Endometrium (tissue), 2 donors: ENCODE measurements at regions not wholly inside any gene's neighbourhood (a gene's known extent, or its start where the extent isn't known, plus 50 kb on each side); places are given as distances from the start of the nearest gene placed in this dataset.

Experiments used
- FAIRE-seq: peaks from 2 replicates; lab custom pipeline; 2012; peaks lifted over from hg19 to GRCh38; lab: Jason Lieb, UNC
- donor health status: control.
- donor health status: control.

GRCh38 chr17:15039366-15039765 is 225.8 kb downstream of the PMP22 start:
- FAIRE-seq, result no peak

GRCh38 chr17:15038656-15039055 is 226.5 kb downstream of the PMP22 start:
- no peak for FAIRE-seq

GRCh38 chr17:15036238-15036637 is 228.9 kb downstream of the PMP22 start:
- FAIRE-seq, result no peak

GRCh38 chr17:15031975-15032374 is 233.2 kb downstream of the PMP22 start:
- no peak for FAIRE-seq

GRCh38 chr17:15029469-15029868 is 235.7 kb downstream of the PMP22 start:
- FAIRE-seq, result no peak

- FAIRE-seq, result no peak
These were observed 237.3 kb downstream of the PMP22 start for GRCh38 chr17:15027853-15028252.

GRCh38 chr17:15026088-15026487 is 239.0 kb downstream of the PMP22 start:
- no peak for FAIRE-seq

- no peak for FAIRE-seq
These were observed 241.4 kb downstream of the PMP22 start for GRCh38 chr17:15023589-15024336.

- FAIRE-seq, result no peak
These were observed 246.0 kb downstream of the PMP22 start for GRCh38 chr17:15019158-15019557.

GRCh38 chr17:15012351-15012980 is 252.7 kb downstream of the PMP22 start:
- FAIRE-seq, result no peak

- FAIRE-seq, result no peak
These were observed 256.0 kb downstream of the PMP22 start for GRCh38 chr17:15009087-15009486.

GRCh38 chr17:15007147-15007553 is 258.0 kb downstream of the PMP22 start:
- no peak for FAIRE-seq

- no peak for FAIRE-seq
These were observed 258.6 kb downstream of the PMP22 start for GRCh38 chr17:15006421-15007128.

- FAIRE-seq, result no peak
These were observed 264.5 kb downstream of the PMP22 start for GRCh38 chr17:15000661-15001060.

GRCh38 chr17:14997290-14997689 is 267.8 kb downstream of the PMP22 start:
- FAIRE-seq, result no peak

GRCh38 chr17:14986127-14986526 is 279.0 kb downstream of the PMP22 start:
- no peak for FAIRE-seq

GRCh38 chr17:14972844-14973243 is 292.3 kb downstream of the PMP22 start:
- FAIRE-seq, result no peak

- FAIRE-seq, result no peak
These were observed 294.1 kb downstream of the PMP22 start for GRCh38 chr17:14971054-14971453.

- no peak for FAIRE-seq
These were observed 305.9 kb downstream of the PMP22 start for GRCh38 chr17:14959106-14959648.

- FAIRE-seq, result no peak
These were observed 311.7 kb downstream of the PMP22 start for GRCh38 chr17:14953405-14953804.

GRCh38 chr17:14950686-14951085 is 314.4 kb downstream of the PMP22 start:
- no peak for FAIRE-seq

- FAIRE-seq, result no peak
These were observed 314.9 kb downstream of the PMP22 start for GRCh38 chr17:14950216-14950615.

GRCh38 chr17:14947671-14948070 is 317.5 kb downstream of the PMP22 start:
- no peak for FAIRE-seq
